DMS153 (cell line): ENCODE measurements at regions not wholly inside any gene's neighbourhood (a gene's known extent, or its start where the extent isn't known, plus 50 kb on each side); places are given as distances from the start of the nearest gene placed in this dataset.
A peak's percentile ranks its signal among the peaks of the same experiment; 100 is the strongest.

Experiments
- DNase-seq: peaks from one replicate; lab custom pipeline; 2025; lab: John Stamatoyannopoulos, UW

DNA sequence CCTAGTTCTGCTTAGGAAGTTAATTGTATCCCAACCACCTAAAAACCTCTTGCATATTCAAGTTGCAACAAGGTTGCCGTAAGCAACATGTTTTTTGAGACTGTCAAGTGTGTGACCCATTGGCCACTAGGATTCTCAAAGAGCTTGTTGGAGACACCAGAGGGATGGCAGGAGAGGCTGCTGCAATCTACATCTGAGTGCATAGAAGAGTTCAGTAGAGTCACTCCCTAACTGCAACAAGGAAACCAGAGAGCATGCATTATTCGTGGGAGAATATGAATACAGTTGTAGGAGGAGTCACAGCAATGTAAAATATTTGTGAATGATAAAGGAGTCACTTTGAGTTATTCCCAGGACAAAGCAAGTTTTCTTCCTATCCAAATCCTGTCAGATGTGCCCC is 538.6 kb downstream of the TNS3 start:
- DNase-seq: no peak

GRCh38 chr7:47042669-47043068 is 539.2 kb downstream of the TNS3 start:
- DNase-seq: no peak

GRCh38 chr7:47040795-47041347 is 541.0 kb downstream of the TNS3 start:
- DNase-seq: no peak

DNA sequence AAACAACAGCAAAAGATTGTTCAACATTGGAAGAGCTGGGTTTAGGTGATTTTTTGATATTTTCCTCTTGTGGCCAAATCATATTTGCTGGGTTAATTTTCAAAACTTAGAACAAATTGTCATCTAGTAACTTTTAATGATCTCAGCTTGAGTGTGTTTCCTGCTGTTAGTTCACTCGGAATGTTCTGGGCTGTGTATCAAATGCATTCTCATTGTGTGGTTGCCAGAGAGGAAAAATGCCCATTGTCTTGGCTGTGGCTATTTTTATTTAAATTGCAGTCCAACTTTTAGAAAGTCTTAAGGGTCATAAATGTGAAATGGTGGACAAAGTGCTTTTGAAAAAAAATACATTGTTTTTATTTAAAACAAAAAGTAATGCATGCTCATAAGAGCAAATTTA is 542.0 kb downstream of the TNS3 start:
- DNase-seq: no peak

GRCh38 chr7:47039089-47039648 is 542.7 kb downstream of the TNS3 start:
- DNase-seq: no peak

DNA sequence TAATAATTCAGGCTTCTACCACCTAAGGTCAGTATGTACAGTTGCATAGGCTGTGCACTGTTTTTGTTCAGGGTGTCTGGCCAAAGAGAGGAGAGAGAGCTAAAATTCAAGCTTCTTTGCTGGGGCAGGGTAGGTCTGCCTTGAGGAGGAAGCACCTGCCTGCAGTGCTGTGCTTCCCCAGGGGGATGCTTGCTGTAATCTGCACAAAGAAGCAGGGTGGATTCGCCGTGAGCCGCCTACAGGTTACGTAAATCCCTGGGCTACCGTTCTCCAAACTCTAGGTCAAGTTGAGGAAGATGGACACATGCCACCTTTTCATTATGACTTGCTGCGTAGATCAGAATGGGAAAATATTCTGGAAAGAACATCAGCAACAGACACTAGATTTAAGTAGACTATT is 543.3 kb downstream of the TNS3 start:
- no peak for DNase-seq

GRCh38 chr7:47037607-47038006 is 544.3 kb downstream of the TNS3 start:
- no peak for DNase-seq

GRCh38 chr7:47036909-47037308 is 545.0 kb downstream of the TNS3 start:
- DNase-seq: no peak

DNA sequence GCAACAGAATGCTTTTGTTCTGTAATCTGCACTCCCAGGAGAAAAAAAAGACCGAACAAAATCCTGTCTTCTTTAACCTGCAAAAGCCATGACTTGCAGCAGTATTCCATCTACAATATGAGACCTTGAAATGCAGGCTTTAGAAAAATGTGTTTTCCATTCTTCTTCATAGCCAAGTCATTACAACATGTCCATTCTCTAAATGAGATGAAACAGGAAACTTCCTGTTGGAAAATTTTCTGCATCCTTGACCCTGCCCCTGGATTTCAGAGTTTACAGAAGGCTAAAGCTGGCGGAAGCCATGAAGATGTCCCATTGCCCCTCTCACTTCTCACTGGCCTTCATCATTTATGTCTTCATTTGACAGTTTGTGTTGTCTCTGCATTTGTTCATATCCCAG is 546.4 kb downstream of the TNS3 start:
- no peak for DNase-seq

DNA sequence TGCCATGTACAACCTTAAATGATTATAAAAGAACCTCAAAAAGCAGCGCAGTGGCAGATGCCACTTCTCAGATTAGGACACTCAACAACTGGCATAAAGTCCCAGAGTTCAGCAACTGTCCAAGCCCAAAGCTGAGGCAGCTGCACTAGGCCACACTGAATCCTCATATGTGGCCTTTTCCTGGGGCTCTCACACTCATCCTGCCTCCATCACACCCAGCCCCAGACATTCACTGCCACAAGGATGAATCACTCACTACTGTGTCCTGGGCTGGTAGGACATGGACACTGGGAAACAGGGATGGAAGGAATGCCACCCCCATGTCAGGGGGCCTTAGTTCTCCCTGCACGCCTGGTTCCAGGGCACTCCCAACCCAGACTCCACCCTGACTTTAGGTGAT is 547.7 kb downstream of the TNS3 start:
- no peak for DNase-seq

DNA sequence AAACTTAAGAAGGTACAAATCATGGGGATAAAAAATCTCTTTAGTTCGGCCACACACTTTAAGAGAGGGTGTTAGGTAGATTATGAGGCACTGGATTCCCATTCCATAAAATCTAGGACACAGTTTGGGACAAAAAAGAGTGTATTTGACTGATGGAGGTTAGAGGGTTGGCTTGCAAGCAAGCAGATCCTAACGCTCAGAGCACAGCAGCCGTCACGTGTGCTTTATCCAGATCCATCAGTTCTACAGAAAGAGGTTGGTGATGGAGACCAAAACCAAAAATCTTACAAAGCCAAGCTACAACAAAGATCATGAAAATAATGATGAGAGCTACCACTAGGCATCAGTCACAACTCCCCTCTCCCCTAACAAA is 549.4 kb downstream of the TNS3 start:
- no peak for DNase-seq

DNA sequence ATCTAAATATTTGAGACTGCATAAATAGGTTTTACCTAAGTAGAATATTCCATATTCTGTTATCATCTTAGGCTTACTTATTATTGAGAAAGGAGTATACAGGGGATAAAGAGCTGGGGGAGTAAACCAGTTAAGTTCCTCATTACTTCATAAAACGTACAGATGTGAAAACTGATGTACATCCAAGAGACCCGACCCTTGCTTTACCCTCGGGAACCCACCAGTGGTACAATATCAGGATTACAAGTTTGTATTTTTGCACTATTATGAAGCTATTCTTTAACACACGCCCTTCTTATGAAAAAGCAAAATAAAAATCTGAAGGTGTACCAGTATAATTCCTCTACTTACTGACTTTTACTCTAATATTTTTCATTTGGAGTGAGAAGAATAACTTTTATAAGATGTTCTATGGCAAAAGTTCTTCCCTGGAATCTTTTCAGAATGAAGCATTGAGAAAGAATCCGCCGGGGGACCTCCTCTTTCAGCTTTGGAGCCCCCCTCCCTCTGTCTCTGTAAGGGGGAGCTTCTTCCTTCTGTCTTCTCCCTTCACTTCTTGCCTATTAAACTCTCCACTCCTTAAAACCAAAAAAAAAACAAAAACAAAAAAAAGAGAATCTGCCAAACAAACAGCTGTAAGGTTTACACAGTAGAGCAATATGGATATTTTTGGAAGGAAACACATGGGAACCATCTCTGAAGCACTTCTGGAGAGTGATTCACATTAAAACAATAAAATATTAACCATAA is 550.0 kb downstream of the TNS3 start:
- DNase-seq: no peak

DNA sequence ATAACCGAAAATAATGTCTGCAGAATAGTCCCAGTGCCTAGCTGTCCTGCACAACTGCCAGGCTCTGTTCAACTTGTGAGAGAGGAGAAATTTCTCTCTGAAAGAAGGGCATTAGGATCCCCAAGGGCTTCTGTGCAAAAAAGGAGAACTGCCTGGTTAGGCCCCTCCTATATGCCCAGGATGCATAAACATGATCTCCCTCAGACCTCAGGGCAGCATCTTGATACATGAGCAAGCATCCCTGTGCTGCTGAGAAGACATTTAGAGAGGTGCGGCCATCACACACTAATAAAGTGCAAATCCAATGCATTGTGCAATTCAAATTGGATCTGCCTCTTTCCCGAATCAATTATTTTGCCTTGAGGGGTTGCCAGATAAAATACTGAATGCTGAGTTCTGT is 553.6 kb downstream of the TNS3 start:
- DNase-seq: no peak

DNA sequence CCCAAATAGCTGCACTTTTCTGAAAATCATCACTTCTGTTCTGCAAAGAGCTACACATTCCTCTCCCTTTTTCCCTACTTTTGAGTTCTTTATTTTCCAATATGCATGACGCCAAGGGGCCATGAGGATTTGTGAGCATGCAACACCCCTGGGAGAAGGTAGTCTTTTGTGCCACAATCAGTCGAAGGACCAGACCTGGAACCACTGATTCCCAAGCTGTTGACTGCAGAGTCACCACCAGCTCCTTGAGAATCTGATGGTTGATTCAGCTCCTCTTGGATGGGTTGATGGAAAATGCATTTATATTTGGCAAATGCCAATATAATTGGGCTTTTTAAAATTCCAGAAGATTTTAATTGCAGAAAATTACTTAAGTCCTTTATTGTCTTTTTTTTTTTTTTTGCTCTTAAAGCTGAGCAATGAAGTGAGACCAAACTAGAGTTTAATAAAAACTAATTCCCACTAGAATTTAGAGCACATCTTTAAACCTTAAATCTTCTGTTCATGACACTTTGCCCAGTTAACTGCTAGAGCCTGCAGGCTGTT is 554.1 kb downstream of the TNS3 start:
- DNase-seq: no peak

DNA sequence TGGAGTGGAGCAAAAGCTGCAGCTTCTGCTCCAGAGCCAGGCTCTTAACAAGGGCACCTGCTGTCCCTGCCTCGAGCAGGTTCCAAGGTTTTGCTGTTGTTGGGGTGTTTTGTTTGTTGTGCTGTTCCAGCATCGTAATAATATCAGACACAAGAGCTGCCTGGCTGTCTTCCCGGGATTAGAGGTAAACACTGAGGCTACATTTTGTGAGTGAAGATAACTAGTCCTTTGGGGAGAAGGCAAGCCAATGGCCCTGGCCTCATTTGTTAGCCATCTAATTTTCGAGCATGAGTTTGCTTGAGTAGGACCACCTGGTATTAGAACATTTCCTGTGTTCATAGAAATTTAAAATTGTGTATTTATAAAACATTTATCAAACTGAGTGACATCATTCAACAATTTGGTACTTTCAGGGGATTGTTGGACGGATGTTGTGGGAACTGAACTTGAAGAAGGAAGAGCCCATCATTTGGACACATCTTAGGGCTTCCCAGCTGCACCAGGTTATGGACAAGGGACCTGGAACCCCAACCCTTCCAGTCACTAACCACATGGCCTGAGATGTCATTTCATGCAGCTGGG is 555.0 kb downstream of the TNS3 start:
- DNase-seq: peak; percentile 88

GRCh38 chr7:47024991-47025390 is 556.9 kb downstream of the TNS3 start:
- no peak for DNase-seq

- no peak for DNase-seq
Measured at GRCh38 chr7:47008461-47008860, 573.5 kb downstream of the TNS3 start.

DNA sequence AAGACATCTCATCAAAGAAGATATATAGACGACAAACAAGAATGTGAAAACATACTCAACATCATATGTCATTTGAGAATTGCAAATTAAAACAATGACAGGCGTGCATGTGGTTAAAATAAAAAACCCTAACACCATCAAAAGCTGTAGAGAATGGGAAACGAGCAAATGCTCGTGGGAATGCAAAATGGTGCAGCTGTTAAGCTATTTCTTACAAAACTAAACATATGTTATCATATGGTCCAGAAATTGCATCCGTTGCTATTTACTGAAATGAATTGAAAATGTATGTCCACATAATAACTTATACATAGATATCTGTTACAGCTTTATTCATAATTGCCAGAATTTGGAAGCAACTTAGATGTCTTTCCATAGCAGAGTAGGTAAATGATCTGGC is 574.4 kb downstream of the TNS3 start:
- DNase-seq: no peak

DNA sequence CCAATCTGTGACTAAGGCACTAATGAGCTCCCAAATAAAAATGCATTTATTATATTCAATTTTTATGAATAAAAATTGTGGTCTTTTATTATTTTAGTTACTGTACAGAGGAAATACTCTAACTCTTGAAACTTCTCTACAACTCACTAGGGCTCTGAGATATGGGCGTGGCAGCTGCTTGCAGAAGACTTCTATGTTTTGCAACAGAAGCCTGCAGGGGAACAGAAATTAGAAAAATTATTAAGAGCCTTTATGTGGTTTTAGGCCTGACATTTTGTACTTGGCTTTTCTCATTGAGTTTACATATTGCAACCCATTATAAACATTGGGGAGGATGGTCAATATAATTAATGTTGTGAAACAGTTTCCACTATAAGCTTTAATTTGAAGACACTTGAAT is 581.4 kb downstream of the TNS3 start:
- DNase-seq: no peak

DNA sequence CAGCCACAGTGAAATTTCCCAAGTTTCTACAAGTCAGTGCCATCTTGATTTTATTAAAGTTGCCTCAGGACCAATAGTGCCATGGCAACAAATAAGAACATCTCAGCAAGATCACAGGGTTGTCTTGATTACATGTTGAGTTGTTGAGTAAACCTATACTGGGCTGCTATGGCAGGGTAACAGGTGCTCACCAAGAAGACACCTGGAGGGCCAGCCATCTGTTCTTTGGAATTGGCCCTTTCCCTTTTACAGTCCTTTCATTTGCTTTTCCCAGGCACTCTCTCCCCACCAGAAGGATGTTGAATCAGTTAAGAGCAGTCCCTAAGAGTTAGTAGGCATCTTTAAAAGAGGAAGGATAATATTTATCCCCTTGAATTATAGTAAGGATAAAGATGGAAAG is 582.0 kb downstream of the TNS3 start:
- no peak for DNase-seq

GRCh38 chr7:46996972-46997371 is 584.9 kb downstream of the TNS3 start:
- peak; percentile 18 for DNase-seq

- DNase-seq: no peak
Measured at GRCh38 chr7:46993396-46993795, 588.5 kb downstream of the TNS3 start.

GRCh38 chr7:46990761-46991160 is 591.1 kb downstream of the TNS3 start:
- no peak for DNase-seq
